ENCODE measurements at regions not wholly inside any gene's neighbourhood (a gene's known extent, or its start where the extent isn't known, plus 50 kb on each side); places are given as distances from the start of the nearest gene placed in this dataset.

- Histone ChIP-seq H3K36me3 (ENCODE audit: control insufficient read depth, insufficient read depth, low read length) (no peaks in the 10 kb centered on the region), H3K4me3 (replicated peaks; ENCODE audit: low read depth, low read length) (no peak overlapping the region), H3K27me3 (replicated peaks; ENCODE audit: control insufficient read depth, insufficient read depth, low read length) (no peaks in the 10 kb centered on the region; the same call in 1 of the 2 replicates)
- TF ChIP-seq CTCF (IDR thresholded peaks at IDR 0.05; ENCODE audit: insufficient read depth, low read length, poor library complexity, severe bottlenecking): no peak
- DNase-seq (ENCODE audit: extremely low read depth, insufficient read length): no peak
Observed at GRCh38 chr5:168163966-168164365, 127.5 kb upstream of the WWC1 start.

GRCh38 chr5:168165221-168165914 is 126.1 kb upstream of the WWC1 start:
- DNase-seq (ENCODE audit: extremely low read depth, insufficient read length): no peak
- TF ChIP-seq CTCF (IDR thresholded peaks at IDR 0.05; ENCODE audit: insufficient read depth, low read length, poor library complexity, severe bottlenecking): no peak
- no peak overlapping the region for H3K4me3 ChIP-seq (replicated peaks; ENCODE audit: low read depth, low read length)
- no peaks in the 10 kb centered on the region for H3K36me3 ChIP-seq (ENCODE audit: control insufficient read depth, insufficient read depth, low read length)
- H3K27me3 ChIP-seq (replicated peaks; ENCODE audit: control insufficient read depth, insufficient read depth, low read length): no peaks in the 10 kb centered on the region; the same call in 1 of the 2 replicates

- TF ChIP-seq CTCF (IDR thresholded peaks at IDR 0.05; ENCODE audit: insufficient read depth, low read length, poor library complexity, severe bottlenecking): no peak
- Histone ChIP-seq H3K36me3 (ENCODE audit: control insufficient read depth, insufficient read depth, low read length) (no peaks in the 10 kb centered on the region), H3K27me3 (replicated peaks; ENCODE audit: control insufficient read depth, insufficient read depth, low read length) (no peaks in the 10 kb centered on the region; the same call in 1 of the 2 replicates), H3K4me3 (replicated peaks; ENCODE audit: low read depth, low read length) (no peak overlapping the region)
- DNase-seq (ENCODE audit: extremely low read depth, insufficient read length): no peak
Observed at GRCh38 chr5:168165977-168166376, 125.5 kb upstream of the WWC1 start.

- Histone ChIP-seq H3K27me3 (replicated peaks; ENCODE audit: control insufficient read depth, insufficient read depth, low read length) (no peaks in the 10 kb centered on the region; the same call in 1 of the 2 replicates), H3K4me3 (replicated peaks; ENCODE audit: low read depth, low read length) (no peak overlapping the region), H3K36me3 (ENCODE audit: control insufficient read depth, insufficient read depth, low read length) (no peaks in the 10 kb centered on the region)
- TF ChIP-seq CTCF (IDR thresholded peaks at IDR 0.05; ENCODE audit: insufficient read depth, low read length, poor library complexity, severe bottlenecking): no peak
- no peak for DNase-seq (ENCODE audit: extremely low read depth, insufficient read length)
Observed at GRCh38 chr5:168167338-168167737, 124.1 kb upstream of the WWC1 start.

- no peak for TF ChIP-seq CTCF (IDR thresholded peaks at IDR 0.05; ENCODE audit: insufficient read depth, low read length, poor library complexity, severe bottlenecking)
- no peak for DNase-seq (ENCODE audit: extremely low read depth, insufficient read length)
- Histone ChIP-seq H3K36me3 (ENCODE audit: control insufficient read depth, insufficient read depth, low read length) (no peaks in the 10 kb centered on the region), H3K27me3 (replicated peaks; ENCODE audit: control insufficient read depth, insufficient read depth, low read length) (no peaks in the 10 kb centered on the region; the same call in 1 of the 2 replicates), H3K4me3 (replicated peaks; ENCODE audit: low read depth, low read length) (no peak overlapping the region)
Observed at GRCh38 chr5:168168978-168169698, 122.3 kb upstream of the WWC1 start.
